Skeletal muscle satellite cell (primary cell): ENCODE measurements at regions not wholly inside any gene's neighbourhood (a gene's known extent, or its start where the extent isn't known, plus 50 kb on each side); places are given as distances from the start of the nearest gene placed in this dataset.
"Not testable (repeated sequence)": the region's sequence is repeated elsewhere in the genome, so short reads cannot be mapped to it uniquely, and the experiment has no call there.

Source experiments
- H3K27me3 ChIP-seq: 2 replicates; pipeline ENCODE4 v1.7.0; 2013; ENCODE audit warnings: low read length; ENCODE audit not compliant: control insufficient read depth, insufficient read depth
- H3K36me3 ChIP-seq: 2 replicates; pipeline ENCODE4 v1.7.0; 2013; ENCODE audit warnings: mild to moderate bottlenecking, control low read depth, low read length; ENCODE audit not compliant: insufficient read depth
- H3K4me1 ChIP-seq: 2 replicates; pipeline ENCODE4 v1.7.0; 2013; ENCODE audit warnings: low read length; ENCODE audit not compliant: control insufficient read depth, insufficient read depth
- H3K4me2 ChIP-seq: 2 replicates; pipeline ENCODE4 v1.7.0; 2013; ENCODE audit warnings: mild to moderate bottlenecking, low read length
- H3K4me3 ChIP-seq: 2 replicates; pipeline ENCODE4 v1.7.0; 2013; ENCODE audit warnings: low read length
- H3K9ac ChIP-seq: 2 replicates; pipeline ENCODE4 v1.7.0; 2013; ENCODE audit warnings: mild to moderate bottlenecking, low read depth, low read length, moderate library complexity
- H3K9me3 ChIP-seq: replicated peaks from 2 replicates; pipeline ENCODE4 v1.7.0; 2013; ENCODE audit warnings: mild to moderate bottlenecking, control low read depth, low read length

- Histone ChIP-seq H3K27me3 (peaks cover 4% of the 10 kb centered on the region), H3K4me3 (no peak overlapping the region), H3K4me2 (no peak overlapping the region), H3K9ac (no peak overlapping the region), H3K4me1 (no peaks in the 10 kb centered on the region), H3K36me3 (no peaks in the 10 kb centered on the region), H3K9me3 (no peaks in the 10 kb centered on the region)
Observed at GRCh38 chr4:27123123-27123768, 262.6 kb downstream of the STIM2 start.

DNA sequence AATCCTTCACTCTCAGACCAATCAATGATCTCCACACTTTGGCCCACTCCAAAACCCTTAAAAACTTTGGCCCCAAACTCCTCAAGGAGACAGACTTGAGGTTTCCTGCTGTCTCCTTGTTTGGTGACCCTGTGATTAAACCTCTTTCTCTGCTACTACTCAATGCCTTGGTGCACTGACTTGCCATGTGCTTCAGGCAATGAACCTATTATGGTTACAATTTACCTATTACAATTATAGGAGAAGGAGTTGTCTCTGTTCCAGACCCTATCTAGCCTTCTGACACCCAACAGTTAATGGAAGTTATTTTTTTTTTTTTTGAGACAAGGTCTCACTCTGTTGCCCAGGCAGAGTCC is 263.1 kb downstream of the STIM2 start:
- no peaks in the 10 kb centered on the region for H3K36me3 ChIP-seq
- no peaks in the 10 kb centered on the region for H3K4me1 ChIP-seq
- H3K4me3 ChIP-seq = no peak overlapping the region
- H3K9ac ChIP-seq = no peak overlapping the region
- H3K4me2 ChIP-seq = no peak overlapping the region
- H3K27me3 ChIP-seq = peaks cover 5% of the 10 kb centered on the region
- H3K9me3 ChIP-seq = no peaks in the 10 kb centered on the region

DNA sequence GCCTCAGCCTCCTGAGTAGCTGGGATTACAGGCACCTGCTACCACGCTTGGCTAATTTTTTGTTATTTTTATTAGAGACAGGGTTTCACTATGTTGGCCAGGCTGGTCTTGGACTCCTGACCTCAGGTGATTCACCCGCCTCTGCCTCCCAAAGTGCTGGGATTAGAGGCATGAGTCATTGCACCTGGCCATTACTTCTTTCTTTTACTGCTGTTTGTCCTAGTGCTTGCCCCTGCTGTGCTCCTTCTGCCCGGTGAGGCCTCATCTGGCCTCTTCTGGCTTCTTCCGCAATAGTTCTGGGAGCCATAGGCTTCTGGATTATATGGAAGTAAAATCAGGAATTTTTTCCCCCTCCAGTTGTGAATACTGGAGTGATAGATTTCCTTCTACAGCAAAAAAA is 266.3 kb downstream of the STIM2 start:
- H3K36me3 ChIP-seq, H3K4me2 ChIP-seq, H3K4me1 ChIP-seq, H3K9me3 ChIP-seq, H3K9ac ChIP-seq, H3K27me3 ChIP-seq, H3K4me3 ChIP-seq: not testable (repeated sequence)

DNA sequence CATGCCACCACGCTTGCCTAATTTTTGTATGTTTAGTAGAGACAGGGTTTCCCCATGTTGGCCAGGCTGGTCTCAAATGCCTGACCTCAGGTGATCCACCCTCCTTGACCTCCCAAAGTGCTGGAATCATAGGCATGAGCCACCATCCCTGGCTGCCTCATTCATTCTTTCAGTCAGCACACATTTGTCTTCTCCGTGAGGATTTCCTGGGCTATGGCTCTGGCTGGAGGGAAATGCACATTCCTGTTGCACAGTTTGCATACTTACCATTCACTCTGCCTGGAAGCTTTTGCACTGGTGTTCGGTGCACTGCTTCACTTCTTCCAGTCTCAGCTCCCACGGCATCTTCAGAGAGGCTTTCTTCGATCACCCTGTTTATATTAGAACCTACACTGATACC is 267.8 kb downstream of the STIM2 start:
- Histone ChIP-seq H3K36me3 (no peaks in the 10 kb centered on the region), H3K9me3 (no peaks in the 10 kb centered on the region), H3K9ac (no peak overlapping the region), H3K4me2 (no peak overlapping the region), H3K4me3 (no peak overlapping the region), H3K27me3 (peaks cover 8% of the 10 kb centered on the region), H3K4me1 (no peaks in the 10 kb centered on the region)

- Histone ChIP-seq H3K36me3 (no peaks in the 10 kb centered on the region), H3K4me1 (no peaks in the 10 kb centered on the region), H3K27me3 (peaks cover 8% of the 10 kb centered on the region), H3K4me2 (no peak overlapping the region), H3K9me3 (no peaks in the 10 kb centered on the region), H3K4me3 (no peak overlapping the region), H3K9ac (no peak overlapping the region)
Observed at GRCh38 chr4:27129871-27130366, 269.3 kb downstream of the STIM2 start.

DNA sequence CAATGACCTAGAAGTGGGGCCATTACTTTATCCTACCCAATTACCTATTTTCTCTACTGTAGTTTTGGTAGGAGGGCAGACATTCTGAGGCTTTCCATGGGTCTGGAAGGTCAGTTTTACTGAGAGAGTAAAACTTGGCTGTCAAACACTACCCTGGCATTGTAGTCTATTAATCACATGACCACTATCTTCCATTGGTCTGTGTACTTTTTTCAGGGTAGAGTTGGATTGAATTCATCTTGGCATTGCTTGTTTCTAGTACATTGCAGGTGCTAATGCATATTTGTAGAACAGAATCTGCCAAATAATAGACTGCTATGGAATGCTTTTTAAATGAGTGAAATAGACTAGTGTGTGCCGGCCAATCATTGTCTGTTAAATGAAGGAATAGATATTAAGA is 271.9 kb downstream of the STIM2 start:
- Histone ChIP-seq H3K4me3 (no peak overlapping the region), H3K36me3 (no peaks in the 10 kb centered on the region), H3K4me2 (no peak overlapping the region), H3K9me3 (no peaks in the 10 kb centered on the region), H3K9ac (no peak overlapping the region), H3K4me1 (no peaks in the 10 kb centered on the region), H3K27me3 (peaks cover 8% of the 10 kb centered on the region)

- Histone ChIP-seq H3K9ac (no peak overlapping the region), H3K4me2 (no peak overlapping the region), H3K4me1 (no peaks in the 10 kb centered on the region), H3K36me3 (no peaks in the 10 kb centered on the region), H3K9me3 (no peaks in the 10 kb centered on the region), H3K27me3 (no peaks in the 10 kb centered on the region), H3K4me3 (no peak overlapping the region)
Observed at GRCh38 chr4:27140486-27140885, 279.8 kb downstream of the STIM2 start.

GRCh38 chr4:27141530-27141929 is 280.9 kb downstream of the STIM2 start:
- Histone ChIP-seq H3K27me3 (no peaks in the 10 kb centered on the region), H3K4me2 (no peak overlapping the region), H3K4me1 (no peaks in the 10 kb centered on the region), H3K9ac (no peak overlapping the region), H3K4me3 (no peak overlapping the region), H3K36me3 (no peaks in the 10 kb centered on the region), H3K9me3 (no peaks in the 10 kb centered on the region)

DNA sequence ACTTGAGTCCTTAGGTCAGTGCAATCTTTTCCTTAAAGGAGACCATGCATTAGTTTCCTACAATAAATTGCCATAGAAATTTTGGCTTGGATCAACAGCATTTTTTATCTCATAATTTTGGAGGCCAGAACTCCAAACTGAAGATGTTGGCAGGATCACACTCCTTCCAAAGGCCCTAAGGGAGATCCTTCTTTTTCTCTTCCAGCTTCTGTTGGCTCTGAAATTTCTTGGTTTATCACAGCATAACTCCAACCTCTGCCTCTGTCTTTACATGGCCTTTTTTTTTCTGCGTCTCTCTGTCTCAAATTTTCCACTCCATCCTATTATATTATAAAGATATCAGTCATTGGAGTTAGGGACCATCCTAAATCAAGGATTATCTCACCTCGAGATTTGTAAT is 282.2 kb downstream of the STIM2 start:
- no peak overlapping the region for H3K9ac ChIP-seq

DNA sequence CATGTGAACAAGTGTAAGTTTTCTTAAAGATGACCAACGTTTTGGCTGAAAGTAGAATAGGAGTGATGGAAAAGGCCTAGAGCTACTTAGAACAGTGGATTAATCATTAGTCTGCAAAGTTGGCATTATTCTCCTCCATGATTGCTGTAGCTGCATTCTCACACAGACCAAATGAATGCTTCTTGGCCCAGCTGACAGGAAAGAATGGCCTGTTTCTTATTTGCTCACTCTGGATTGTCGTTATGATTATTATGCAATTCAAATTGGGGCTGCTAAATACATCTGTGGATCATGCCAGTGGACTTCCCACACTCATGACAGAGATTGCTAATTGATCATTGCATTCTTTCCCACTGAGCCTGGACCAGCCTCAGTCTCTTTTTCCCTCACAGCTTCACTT is 285.0 kb downstream of the STIM2 start:
- no peaks in the 10 kb centered on the region for H3K27me3 ChIP-seq
- H3K4me3 ChIP-seq = no peak overlapping the region
- no peaks in the 10 kb centered on the region for H3K9me3 ChIP-seq
- H3K36me3 ChIP-seq = no peaks in the 10 kb centered on the region
- no peak overlapping the region for H3K4me2 ChIP-seq
- H3K4me1 ChIP-seq = peaks cover 10% of the 10 kb centered on the region
- no peak overlapping the region for H3K9ac ChIP-seq

More for the DNA sequence above, 282.2 kb downstream of the STIM2 start:
- Histone ChIP-seq H3K4me2 (no peak overlapping the region), H3K27me3 (no peaks in the 10 kb centered on the region), H3K9me3 (no peaks in the 10 kb centered on the region), H3K4me3 (no peak overlapping the region), H3K36me3 (no peaks in the 10 kb centered on the region), H3K4me1 (no peaks in the 10 kb centered on the region)

- H3K9ac ChIP-seq = no peak overlapping the region
- no peaks in the 10 kb centered on the region for H3K9me3 ChIP-seq
- H3K4me2 ChIP-seq = no peak overlapping the region
- no peaks in the 10 kb centered on the region for H3K27me3 ChIP-seq
- no peaks in the 10 kb centered on the region for H3K36me3 ChIP-seq
- H3K4me3 ChIP-seq = no peak overlapping the region
- H3K4me1 ChIP-seq = peaks cover 11% of the 10 kb centered on the region
Observed at GRCh38 chr4:27148211-27148895, 287.7 kb downstream of the STIM2 start.
